AG09309 (cell line): ENCODE measurements at regions not wholly inside any gene's neighbourhood (a gene's known extent, or its start where the extent isn't known, plus 50 kb on each side); places are given as distances from the start of the nearest gene placed in this dataset.

ENCODE experiments used
- DNase-seq: peaks from one replicate; pipeline ENCODE4 v3.0.0-alpha.2; 2010; ENCODE audit warnings: low read depth
- H3K4me3 ChIP-seq: 2 replicates; pipeline ENCODE4 v1.5.1; 2011; ENCODE audit warnings: mild to moderate bottlenecking, low read depth, low read length, moderate library complexity; ENCODE audit not compliant: control insufficient read depth
- TF ChIP-seq, protein P1 (sequence below): IDR thresholded peaks from 2 replicates; pipeline ENCODE4 v1.5.1; 2011; ENCODE audit warnings: mild to moderate bottlenecking, low read depth, low read length, inconsistent platforms; ENCODE audit not compliant: insufficient read depth, control insufficient read depth; ENCODE audit errors: missing control alignments

DNA sequence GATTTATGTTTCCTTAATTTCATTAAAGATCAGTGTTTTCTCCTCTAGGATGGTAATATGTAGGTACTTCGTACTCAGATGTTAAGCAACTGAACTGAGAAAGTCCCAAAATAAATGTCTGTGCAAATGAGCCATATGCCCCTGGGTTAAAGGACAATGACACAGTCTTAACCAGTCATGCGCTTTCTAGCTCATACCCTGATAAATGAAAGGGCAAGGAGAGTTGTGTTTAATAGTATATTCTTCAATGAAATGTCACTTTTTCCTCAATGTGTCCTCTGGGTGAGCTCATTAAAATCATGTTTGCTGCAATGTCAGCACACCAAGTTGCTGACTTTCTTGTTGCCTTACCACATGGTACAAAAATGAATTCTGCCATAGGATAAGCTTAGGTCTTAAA lies 856.3 kb downstream of the TMEM182 start:
- DNase-seq, result no peak
- TF ChIP-seq, protein P1, sequence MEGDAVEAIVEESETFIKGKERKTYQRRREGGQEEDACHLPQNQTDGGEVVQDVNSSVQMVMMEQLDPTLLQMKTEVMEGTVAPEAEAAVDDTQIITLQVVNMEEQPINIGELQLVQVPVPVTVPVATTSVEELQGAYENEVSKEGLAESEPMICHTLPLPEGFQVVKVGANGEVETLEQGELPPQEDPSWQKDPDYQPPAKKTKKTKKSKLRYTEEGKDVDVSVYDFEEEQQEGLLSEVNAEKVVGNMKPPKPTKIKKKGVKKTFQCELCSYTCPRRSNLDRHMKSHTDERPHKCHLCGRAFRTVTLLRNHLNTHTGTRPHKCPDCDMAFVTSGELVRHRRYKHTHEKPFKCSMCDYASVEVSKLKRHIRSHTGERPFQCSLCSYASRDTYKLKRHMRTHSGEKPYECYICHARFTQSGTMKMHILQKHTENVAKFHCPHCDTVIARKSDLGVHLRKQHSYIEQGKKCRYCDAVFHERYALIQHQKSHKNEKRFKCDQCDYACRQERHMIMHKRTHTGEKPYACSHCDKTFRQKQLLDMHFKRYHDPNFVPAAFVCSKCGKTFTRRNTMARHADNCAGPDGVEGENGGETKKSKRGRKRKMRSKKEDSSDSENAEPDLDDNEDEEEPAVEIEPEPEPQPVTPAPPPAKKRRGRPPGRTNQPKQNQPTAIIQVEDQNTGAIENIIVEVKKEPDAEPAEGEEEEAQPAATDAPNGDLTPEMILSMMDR, result no peak
- H3K4me3 ChIP-seq, result no peak overlapping the region

- H3K4me3 ChIP-seq, result no peak overlapping the region
- DNase-seq, result no peak
- TF ChIP-seq, protein P1, result no peak
Measured at GRCh38 chr2:103627301-103627700, 865.5 kb downstream of the TMEM182 start.

DNA sequence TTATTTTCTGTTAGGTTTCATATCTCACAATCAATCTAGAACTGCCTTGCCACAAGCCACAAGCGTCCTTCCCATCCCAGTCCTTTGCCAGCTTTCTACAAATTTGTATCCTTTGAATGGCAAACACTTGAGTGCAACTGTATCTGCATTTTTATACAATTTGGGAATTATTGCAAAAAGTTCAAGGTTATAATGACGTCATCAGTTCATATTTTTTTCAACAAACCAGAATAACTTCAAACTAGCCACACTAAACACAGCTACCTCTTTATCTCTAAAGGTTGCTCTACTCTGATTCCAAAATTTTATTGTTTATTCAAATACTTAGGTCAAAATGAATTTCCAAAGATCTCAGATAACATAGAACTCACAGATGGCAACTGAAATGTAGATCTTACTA lies 877.1 kb downstream of the TMEM182 start:
- H3K4me3 ChIP-seq, result no peak overlapping the region
- no peak for DNase-seq
- TF ChIP-seq, protein P1, result no peak

DNA sequence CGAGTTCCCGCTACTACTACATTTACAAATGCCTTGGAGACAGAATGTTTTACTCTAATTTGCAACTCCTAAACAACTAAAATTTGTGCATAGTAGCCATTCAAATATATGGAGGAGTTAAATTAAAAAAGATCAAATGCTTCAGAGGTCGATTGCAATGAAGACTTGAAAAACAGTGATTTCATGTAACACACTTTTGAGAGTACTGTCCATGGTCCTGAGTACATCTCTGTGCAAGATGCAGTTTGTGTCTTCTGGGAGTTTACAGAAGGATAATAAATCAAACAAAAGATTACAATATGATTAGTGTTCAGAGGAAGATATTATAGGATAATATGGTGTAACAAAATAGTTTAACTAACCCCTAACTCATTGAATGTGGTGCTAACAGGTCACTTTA lies 894.7 kb downstream of the TMEM182 start:
- DNase-seq, result no peak
- TF ChIP-seq, protein P1, result no peak
- H3K4me3 ChIP-seq, result no peak overlapping the region

DNA sequence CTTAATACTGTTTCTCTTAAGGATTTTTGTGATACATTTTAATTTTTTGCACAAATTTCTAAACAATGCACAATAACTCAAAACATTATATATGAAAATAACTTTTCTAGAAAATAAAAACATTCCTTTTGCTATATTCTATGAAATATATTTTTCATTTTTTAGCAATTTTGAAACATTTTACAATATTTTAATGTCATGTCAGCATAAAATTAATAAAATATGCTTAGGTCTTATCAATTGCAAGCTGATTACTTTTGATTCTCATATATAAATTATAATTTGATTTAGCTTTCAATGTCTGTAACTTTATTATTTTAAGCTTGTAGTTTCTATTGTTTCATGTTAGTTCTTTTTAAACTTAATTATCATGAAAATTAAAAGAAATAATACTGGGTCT lies 898.7 kb downstream of the TMEM182 start:
- DNase-seq, result no peak
- H3K4me3 ChIP-seq, result no peak overlapping the region
- TF ChIP-seq, protein P1, result no peak

- TF ChIP-seq, protein P1, result no peak
- DNase-seq, result no peak
- no peak overlapping the region for H3K4me3 ChIP-seq
Measured at GRCh38 chr2:103660947-103661346, 899.1 kb downstream of the TMEM182 start.

DNA sequence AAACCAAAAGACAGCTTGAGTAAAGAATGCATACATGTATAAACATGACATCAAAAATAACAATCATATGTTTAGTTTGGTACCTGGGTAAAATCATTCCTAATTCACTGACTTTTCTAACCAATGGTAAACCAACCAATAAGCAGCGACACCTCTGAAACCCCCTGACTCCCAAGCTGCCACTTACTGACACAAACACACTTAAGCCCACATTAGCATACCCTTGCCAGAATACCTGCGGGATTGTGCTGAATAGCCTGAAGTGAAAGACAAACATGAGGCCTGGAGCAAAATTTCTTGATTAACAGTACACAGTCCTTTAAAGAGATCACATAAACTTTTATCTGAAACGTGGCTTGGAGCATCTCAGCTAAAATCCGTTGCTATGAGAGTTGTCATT lies 902.9 kb downstream of the TMEM182 start:
- no peak overlapping the region for H3K4me3 ChIP-seq
- TF ChIP-seq, protein P1, result no peak
- DNase-seq, result no peak
